COLO668 (cell line): ENCODE measurements at regions not wholly inside any gene's neighbourhood (a gene's known extent, or its start where the extent isn't known, plus 50 kb on each side); places are given as distances from the start of the nearest gene placed in this dataset.

ENCODE experiments used
- DNase-seq: peaks from one replicate; lab custom pipeline; 2025; ENCODE audit not compliant: unreplicated experiment; lab: John Stamatoyannopoulos, UW

GRCh38 chr3:13266005-13266404 lies 154.1 kb downstream of the NUP210 start:
- no peak for DNase-seq

GRCh38 chr3:13265507-13265906 lies 154.6 kb downstream of the NUP210 start:
- no peak for DNase-seq

- no peak for DNase-seq
Measured at GRCh38 chr3:13265016-13265415, 155.1 kb downstream of the NUP210 start.

- DNase-seq = no peak
Measured at GRCh38 chr3:13264468-13264795, 155.7 kb downstream of the NUP210 start.

GRCh38 chr3:13263770-13264467 lies 156.2 kb downstream of the NUP210 start:
- no peak for DNase-seq

- peak; percentile 55 for DNase-seq
Measured at GRCh38 chr3:13262493-13263211, 157.5 kb downstream of the NUP210 start.

- no peak for DNase-seq
Measured at GRCh38 chr3:13261892-13262291, 158.2 kb downstream of the NUP210 start.

- DNase-seq = no peak
Measured at GRCh38 chr3:13261104-13261830, 158.9 kb downstream of the NUP210 start.

GRCh38 chr3:13260259-13261103 lies 159.6 kb downstream of the NUP210 start:
- no peak for DNase-seq

- DNase-seq = no peak
Measured at GRCh38 chr3:13259831-13260230, 160.3 kb downstream of the NUP210 start.

- no peak for DNase-seq
Measured at GRCh38 chr3:13258986-13259514, 161.1 kb downstream of the NUP210 start.

GRCh38 chr3:13258280-13258679 lies 161.8 kb downstream of the NUP210 start:
- no peak for DNase-seq

GRCh38 chr3:13257666-13258065 lies 162.5 kb downstream of the NUP210 start:
- no peak for DNase-seq

GRCh38 chr3:13256845-13257244 lies 163.3 kb downstream of the NUP210 start:
- no peak for DNase-seq

- DNase-seq = no peak
Measured at GRCh38 chr3:13254028-13254951, 165.8 kb downstream of the NUP210 start.

GRCh38 chr3:13253208-13253937 lies 166.7 kb downstream of the NUP210 start:
- no peak for DNase-seq

GRCh38 chr3:13252207-13252606 lies 167.9 kb downstream of the NUP210 start:
- no peak for DNase-seq

- no peak for DNase-seq
Measured at GRCh38 chr3:13251166-13251903, 168.8 kb downstream of the NUP210 start.
